Uterus (tissue), 2 donors: ENCODE measurements at regions not wholly inside any gene's neighbourhood (a gene's known extent, or its start where the extent isn't known, plus 50 kb on each side); places are given as distances from the start of the nearest gene placed in this dataset.

Experiments
- CTCF ChIP-seq, 4 experiments: fragments of 200-600 bp in 2 of 4; fragments of 450-650 bp in 2 of 4; sonication (generic) in 2 of 4; IDR thresholded peaks; one replicate each; pipeline ENCODE4 v1.5.1; 2016 to 2019; ENCODE audit warnings: antibody characterized with exemption in 4 of 4, mild to moderate bottlenecking in 2 of 4, moderate library complexity in 1 of 4
- POLR2A ChIP-seq, 2 donors: fragments of 450-650 bp; IDR thresholded peaks; one replicate each; pipeline ENCODE4 v1.6.1; 2016; ENCODE audit warnings: antibody characterized with exemption in 2 of 2, mild to moderate bottlenecking in 1 of 2, moderate library complexity in 1 of 2

DNA sequence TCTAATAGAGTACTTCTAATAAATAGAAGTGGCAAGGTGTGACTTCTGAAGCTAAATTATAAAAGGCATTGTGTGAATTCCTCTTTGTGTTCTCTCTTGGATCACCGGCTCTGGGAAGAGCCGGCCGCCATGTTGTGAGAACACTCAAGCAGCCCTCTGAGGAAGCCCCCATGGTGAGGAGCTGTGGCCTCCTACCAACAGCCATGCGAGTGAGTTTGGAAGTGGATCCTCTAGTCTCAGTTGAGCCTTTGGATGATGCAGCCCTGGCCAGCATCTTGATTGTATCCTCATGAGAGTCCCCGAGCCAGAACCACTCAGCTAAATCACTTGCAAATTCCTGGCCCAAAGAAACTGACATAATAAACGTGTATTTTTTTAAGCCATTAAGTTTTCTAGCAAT lies 94.5 kb upstream of the CARD11 start:
- TF ChIP-seq CTCF (IDR thresholded peaks at IDR 0.05), result no peak
- no peak for TF ChIP-seq POLR2A (IDR thresholded peaks at IDR 0.05)
